ENCODE measurements at regions not wholly inside any gene's neighbourhood (a gene's known extent, or its start where the extent isn't known, plus 50 kb on each side); places are given as distances from the start of the nearest gene placed in this dataset.

GRCh38 chr17:22600644-22601298, 908.4 kb downstream of the KCNJ18 start:
- Histone ChIP-seq H3K27me3 (ENCODE audit: control insufficient read depth, insufficient read depth, low read length) (no peaks in the 10 kb centered on the region), H3K9ac (ENCODE audit: low read length) (no peak overlapping the region)

More at GRCh38 chr17:22600644-22601298, 908.4 kb downstream of the KCNJ18 start:
- H3K4me1 ChIP-seq (ENCODE audit: control insufficient read depth, low read depth, low read length) = no peaks in the 10 kb centered on the region
- peaks cover 80% of the 10 kb centered on the region for H3K9me3 ChIP-seq (ENCODE audit: control insufficient read depth, low read depth, low read length)
- no peak overlapping the region for H3K4me3 ChIP-seq (ENCODE audit: low read length)
- no peak overlapping the region for H3K27ac ChIP-seq (ENCODE audit: low read length)
- no peaks in the 10 kb centered on the region for H3K36me3 ChIP-seq (ENCODE audit: control insufficient read depth, low read depth, low read length)
